GM12892 (cell line): ENCODE measurements at regions not wholly inside any gene's neighbourhood (a gene's known extent, or its start where the extent isn't known, plus 50 kb on each side); places are given as distances from the start of the nearest gene placed in this dataset.

Source experiments
- POLR2A ChIP-seq: IDR thresholded peaks from 2 replicates; pipeline ENCODE4 v1.6.1; 2011; ENCODE audit warnings: low read depth, low read length, control low read depth
- POLR2AphosphoS5 ChIP-seq: IDR thresholded peaks from 2 replicates; pipeline ENCODE4 v1.6.1; 2011; ENCODE audit warnings: low read depth, low read length, control low read depth

- TF ChIP-seq POLR2A (no peak), POLR2AphosphoS5 (no peak)
These were observed 90.3 kb upstream of the GK2 start for GRCh38 chr4:79498282-79498681.
